ENCODE measurements at regions not wholly inside any gene's neighbourhood (a gene's known extent, or its start where the extent isn't known, plus 50 kb on each side); places are given as distances from the start of the nearest gene placed in this dataset.

GRCh38 chr12:46917821-46918220, 92.0 kb upstream of the SLC38A4 start:
- Histone ChIP-seq H3K9me2 (ENCODE audit: insufficient read depth) (no peaks in the 10 kb centered on the region), H2AFZ (ENCODE audit: low read depth, low read length, poor library complexity, severe bottlenecking) (no peak overlapping the region), H3K9me3 (ENCODE audit: control insufficient read depth in 1 of 2, insufficient read depth in 1 of 2, low read depth in 1 of 2, low read length in 2 of 2) (no peaks in the 10 kb centered on the region; a peak in 1 of 4 replicates), H3K4me3 (replicated peaks in 1 of 2; ENCODE audit: low read depth in 1 of 2, low read length in 2 of 2) (no peak overlapping the region), H3K27ac (ENCODE audit: low read depth, low read length) (no peak overlapping the region), H3K27me3 (ENCODE audit: insufficient read depth, low read length) (no peaks in the 10 kb centered on the region), H3K79me2 (ENCODE audit: insufficient read depth, low read length) (no peaks in the 10 kb centered on the region), H3K9ac (ENCODE audit: low read length) (no peak overlapping the region), H3K4me1 (ENCODE audit: control insufficient read depth in 1 of 2, insufficient read depth in 2 of 2, low read length in 2 of 2) (peaks cover 0 to 5% of the 10 kb centered on the region in 2 experiments; a peak in 1 of 4 replicates), H3K4me2 (ENCODE audit: low read length) (no peak overlapping the region), H3K36me3 (ENCODE audit: control insufficient read depth in 1 of 2, insufficient read depth in 2 of 2, low read length in 2 of 2) (no peaks in the 10 kb centered on the region), H4K20me1 (ENCODE audit: insufficient read depth) (no peaks in the 10 kb centered on the region)
- RAD21 ChIA-PET (ENCODE audit: low non-redundant PET in 1 of 2, low total read pairs in 2 of 2, uncharacterized antibody in 2 of 2, unreplicated experiment in 2 of 2): no interaction called here
- intact Hi-C loops (cut with micrococcal nuclease): no loop called here
- no peak for ATAC-seq
- no TSS peak for BruUV-seq (replicated peaks)
- DNase-seq (ENCODE audit: low read depth, low spot score): no peak
- CTCF ChIA-PET: no interaction called here
- TF ChIP-seq RAD21 (IDR thresholded peaks at IDR 0.05; ENCODE audit: low read depth): no peak
- TF ChIP-seq EZH2 (IDR thresholded peaks at IDR 0.05): no peak
- no peak for TF ChIP-seq TCF7L2 (IDR thresholded peaks at IDR 0.05; ENCODE audit: borderline replicate concordance, extremely low read depth, insufficient read depth, insufficient read length)
- no peak for TF ChIP-seq EZH2phosphoT487 (IDR thresholded peaks at IDR 0.05; ENCODE audit: borderline replicate concordance)
- no peak for TF ChIP-seq JUND (IDR thresholded peaks at IDR 0.05)
- no peak for TF ChIP-seq EGR1 (IDR thresholded peaks at IDR 0.05; ENCODE audit: low read depth)
- no peak for TF ChIP-seq ZFX (IDR thresholded peaks at IDR 0.05)
- no peak for TF ChIP-seq POLR2A (IDR thresholded peaks at IDR 0.05; ENCODE audit: borderline replicate concordance, extremely low read depth, insufficient read depth, insufficient read length)
- no peak for TF ChIP-seq ZNF274 (IDR thresholded peaks at IDR 0.05; ENCODE audit: low read depth, low read length)
- TF ChIP-seq ELF1 (IDR thresholded peaks at IDR 0.05; ENCODE audit: borderline replicate concordance, low read depth): no peak
- TF ChIP-seq POLR2AphosphoS5 (IDR thresholded peaks at IDR 0.05; ENCODE audit: low read depth, low read length): no peak
- TF ChIP-seq, protein P1, sequence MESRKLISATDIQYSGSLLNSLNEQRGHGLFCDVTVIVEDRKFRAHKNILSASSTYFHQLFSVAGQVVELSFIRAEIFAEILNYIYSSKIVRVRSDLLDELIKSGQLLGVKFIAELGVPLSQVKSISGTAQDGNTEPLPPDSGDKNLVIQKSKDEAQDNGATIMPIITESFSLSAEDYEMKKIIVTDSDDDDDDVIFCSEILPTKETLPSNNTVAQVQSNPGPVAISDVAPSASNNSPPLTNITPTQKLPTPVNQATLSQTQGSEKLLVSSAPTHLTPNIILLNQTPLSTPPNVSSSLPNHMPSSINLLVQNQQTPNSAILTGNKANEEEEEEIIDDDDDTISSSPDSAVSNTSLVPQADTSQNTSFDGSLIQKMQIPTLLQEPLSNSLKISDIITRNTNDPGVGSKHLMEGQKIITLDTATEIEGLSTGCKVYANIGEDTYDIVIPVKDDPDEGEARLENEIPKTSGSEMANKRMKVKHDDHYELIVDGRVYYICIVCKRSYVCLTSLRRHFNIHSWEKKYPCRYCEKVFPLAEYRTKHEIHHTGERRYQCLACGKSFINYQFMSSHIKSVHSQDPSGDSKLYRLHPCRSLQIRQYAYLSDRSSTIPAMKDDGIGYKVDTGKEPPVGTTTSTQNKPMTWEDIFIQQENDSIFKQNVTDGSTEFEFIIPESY (IDR thresholded peaks at IDR 0.05; ENCODE audit: extremely low read depth, insufficient replicate concordance, low read length): no peak
- TF ChIP-seq FOSL1 (IDR thresholded peaks at IDR 0.05; ENCODE audit: low read depth): no peak
- no peak for TF ChIP-seq CEBPB (IDR thresholded peaks at IDR 0.05; ENCODE audit: low read depth)
- no peak for TF ChIP-seq SIN3A (IDR thresholded peaks at IDR 0.05; ENCODE audit: low read depth)
- no peak for TF ChIP-seq CTCF (IDR thresholded peaks at IDR 0.05 in 2 of 3, conservative IDR thresholded peaks at IDR 0.05 in 1 of 3; ENCODE audit: borderline replicate concordance in 1 of 3, insufficient read depth in 1 of 3, low read depth in 2 of 3, low read length in 2 of 3)
- TF ChIP-seq, protein P2, sequence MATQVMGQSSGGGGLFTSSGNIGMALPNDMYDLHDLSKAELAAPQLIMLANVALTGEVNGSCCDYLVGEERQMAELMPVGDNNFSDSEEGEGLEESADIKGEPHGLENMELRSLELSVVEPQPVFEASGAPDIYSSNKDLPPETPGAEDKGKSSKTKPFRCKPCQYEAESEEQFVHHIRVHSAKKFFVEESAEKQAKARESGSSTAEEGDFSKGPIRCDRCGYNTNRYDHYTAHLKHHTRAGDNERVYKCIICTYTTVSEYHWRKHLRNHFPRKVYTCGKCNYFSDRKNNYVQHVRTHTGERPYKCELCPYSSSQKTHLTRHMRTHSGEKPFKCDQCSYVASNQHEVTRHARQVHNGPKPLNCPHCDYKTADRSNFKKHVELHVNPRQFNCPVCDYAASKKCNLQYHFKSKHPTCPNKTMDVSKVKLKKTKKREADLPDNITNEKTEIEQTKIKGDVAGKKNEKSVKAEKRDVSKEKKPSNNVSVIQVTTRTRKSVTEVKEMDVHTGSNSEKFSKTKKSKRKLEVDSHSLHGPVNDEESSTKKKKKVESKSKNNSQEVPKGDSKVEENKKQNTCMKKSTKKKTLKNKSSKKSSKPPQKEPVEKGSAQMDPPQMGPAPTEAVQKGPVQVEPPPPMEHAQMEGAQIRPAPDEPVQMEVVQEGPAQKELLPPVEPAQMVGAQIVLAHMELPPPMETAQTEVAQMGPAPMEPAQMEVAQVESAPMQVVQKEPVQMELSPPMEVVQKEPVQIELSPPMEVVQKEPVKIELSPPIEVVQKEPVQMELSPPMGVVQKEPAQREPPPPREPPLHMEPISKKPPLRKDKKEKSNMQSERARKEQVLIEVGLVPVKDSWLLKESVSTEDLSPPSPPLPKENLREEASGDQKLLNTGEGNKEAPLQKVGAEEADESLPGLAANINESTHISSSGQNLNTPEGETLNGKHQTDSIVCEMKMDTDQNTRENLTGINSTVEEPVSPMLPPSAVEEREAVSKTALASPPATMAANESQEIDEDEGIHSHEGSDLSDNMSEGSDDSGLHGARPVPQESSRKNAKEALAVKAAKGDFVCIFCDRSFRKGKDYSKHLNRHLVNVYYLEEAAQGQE (IDR thresholded peaks at IDR 0.05; ENCODE audit: low read depth): no peak
- TF ChIP-seq CBX3 (IDR thresholded peaks at IDR 0.05; ENCODE audit: low read depth): no peak
- POLR2A ChIA-PET: no interaction called here
